ENCODE measurements at regions not wholly inside any gene's neighbourhood (a gene's known extent, or its start where the extent isn't known, plus 50 kb on each side); places are given as distances from the start of the nearest gene placed in this dataset.

DNA sequence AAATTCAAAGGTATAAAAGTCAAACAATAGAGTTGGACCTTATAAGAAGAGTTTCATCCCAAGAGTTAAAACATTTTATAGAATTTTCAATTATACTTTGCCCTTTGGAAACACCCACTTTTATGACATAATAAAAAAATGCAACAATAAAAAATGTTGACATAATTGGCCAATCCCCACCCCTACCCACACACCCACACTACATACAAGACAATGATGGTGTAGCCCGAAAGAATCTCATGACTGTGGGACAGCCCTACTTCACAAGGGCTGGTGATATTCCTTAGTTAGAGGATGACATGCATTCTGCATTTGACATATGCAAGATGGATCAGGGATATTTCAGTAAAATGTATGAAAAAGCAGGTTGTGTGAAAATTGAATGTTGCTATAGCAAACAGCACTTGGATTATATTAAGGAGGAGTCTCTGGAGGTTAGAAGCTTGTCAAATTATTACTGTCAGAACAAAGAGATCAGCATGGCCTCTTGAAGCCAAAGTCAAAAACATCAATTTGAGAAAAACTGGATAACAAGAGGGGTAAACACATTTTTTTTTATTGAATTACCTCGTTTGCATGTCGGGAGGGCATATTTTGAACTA is 133.0 kb upstream of the SAMSN1 start:
- TF ChIP-seq, protein P1, sequence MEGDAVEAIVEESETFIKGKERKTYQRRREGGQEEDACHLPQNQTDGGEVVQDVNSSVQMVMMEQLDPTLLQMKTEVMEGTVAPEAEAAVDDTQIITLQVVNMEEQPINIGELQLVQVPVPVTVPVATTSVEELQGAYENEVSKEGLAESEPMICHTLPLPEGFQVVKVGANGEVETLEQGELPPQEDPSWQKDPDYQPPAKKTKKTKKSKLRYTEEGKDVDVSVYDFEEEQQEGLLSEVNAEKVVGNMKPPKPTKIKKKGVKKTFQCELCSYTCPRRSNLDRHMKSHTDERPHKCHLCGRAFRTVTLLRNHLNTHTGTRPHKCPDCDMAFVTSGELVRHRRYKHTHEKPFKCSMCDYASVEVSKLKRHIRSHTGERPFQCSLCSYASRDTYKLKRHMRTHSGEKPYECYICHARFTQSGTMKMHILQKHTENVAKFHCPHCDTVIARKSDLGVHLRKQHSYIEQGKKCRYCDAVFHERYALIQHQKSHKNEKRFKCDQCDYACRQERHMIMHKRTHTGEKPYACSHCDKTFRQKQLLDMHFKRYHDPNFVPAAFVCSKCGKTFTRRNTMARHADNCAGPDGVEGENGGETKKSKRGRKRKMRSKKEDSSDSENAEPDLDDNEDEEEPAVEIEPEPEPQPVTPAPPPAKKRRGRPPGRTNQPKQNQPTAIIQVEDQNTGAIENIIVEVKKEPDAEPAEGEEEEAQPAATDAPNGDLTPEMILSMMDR (optimal IDR thresholded peaks at IDR 0.05 in 1 of 3, IDR thresholded peaks at IDR 0.05 in 1 of 3, conservative IDR thresholded peaks at IDR 0.05 in 1 of 3; ENCODE audit: extremely low read depth in 1 of 3, insufficient read depth in 2 of 3, low read length in 3 of 3): no peak
- no peak for TF ChIP-seq EZH2 (IDR thresholded peaks at IDR 0.05; ENCODE audit: low read length)
